ENCODE measurements at regions not wholly inside any gene's neighbourhood (a gene's known extent, or its start where the extent isn't known, plus 50 kb on each side); places are given as distances from the start of the nearest gene placed in this dataset.

- TF ChIP-seq CTCF (IDR thresholded peaks at IDR 0.05) (no peak), POLR2A (IDR thresholded peaks at IDR 0.05) (no peak)
These were observed 315.4 kb upstream of the LMCD1 start for GRCh38 chr3:8186213-8186612.
